K562 (cell line): ENCODE measurements at regions not wholly inside any gene's neighbourhood (a gene's known extent, or its start where the extent isn't known, plus 50 kb on each side); places are given as distances from the start of the nearest gene placed in this dataset.

Experiments
- CREB1 ChIP-seq, 2 experiments: sonication (generic) in 1 of 2; formaldehyde crosslinking in 1 of 2; IDR thresholded peaks; 2 replicates each; pipeline versions ENCODE4 v1.6.1 to v1.8.0; 2012 to 2022; ENCODE audit warnings: inconsistent platforms in 1 of 2, mild to moderate bottlenecking in 1 of 2, missing genetic modification reagents in 1 of 2, moderate library complexity in 1 of 2
- CTCFL ChIP-seq: IDR thresholded peaks from 2 replicates; pipeline ENCODE4 v1.6.1; 2011; ENCODE audit warnings: borderline replicate concordance, low read depth, mild to moderate bottlenecking, moderate library complexity, low read length; ENCODE audit not compliant: insufficient read depth, poor library complexity, severe bottlenecking
- ESRRA ChIP-seq: fragments of 450-650 bp; IDR thresholded peaks from 2 replicates; pipeline ENCODE4 v1.6.1; 2014; ENCODE audit warnings: low read depth, mild to moderate bottlenecking, moderate library complexity, borderline replicate concordance
- FOS ChIP-seq: IDR thresholded peaks from 3 replicates; pipeline ENCODE4 v1.6.1; 2011; ENCODE audit not compliant: insufficient read length; ENCODE audit errors: extremely low read depth
- HBP1 ChIP-seq: fragments of 450-650 bp; formaldehyde crosslinking; IDR thresholded peaks from 2 replicates; pipeline ENCODE4 v1.4.0; 2022; ENCODE audit warnings: missing genetic modification characterization
- HDAC8 ChIP-seq: fragments of 450-650 bp; IDR thresholded peaks from 2 replicates; pipeline ENCODE4 v1.6.1; 2016; ENCODE audit warnings: mild to moderate bottlenecking, missing genetic modification characterization, moderate library complexity, missing compliant biosample characterization
- IRF1 ChIP-seq: sonication (generic); formaldehyde crosslinking; IDR thresholded peaks from 2 replicates; pipeline ENCODE4 v1.8.0; 2022; ENCODE audit warnings: missing genetic modification reagents, mild to moderate bottlenecking, borderline replicate concordance
- KHSRP ChIP-seq: fragments of 450-650 bp; IDR thresholded peaks from 2 replicates; pipeline ENCODE4 v1.6.1; 2017
- NR1H2 ChIP-seq: sonication (generic); formaldehyde crosslinking; IDR thresholded peaks from 2 replicates; pipeline ENCODE4 v1.4.0; 2020; ENCODE audit warnings: mild to moderate bottlenecking, missing genetic modification reagents
- RAD21 ChIP-seq, 2 experiments: fragments of 250-450 bp in 1 of 2; fragments of 450-650 bp in 1 of 2; sonication (Bioruptor Pico) in 1 of 2; formaldehyde crosslinking in 1 of 2; IDR thresholded peaks in 1 of 2; conservative IDR thresholded peaks in 1 of 2; 2 replicates each; pipeline versions ENCODE4 v1.4.0 to v1.8.0; 2020 to 2022; ENCODE audit warnings: mild to moderate bottlenecking in 2 of 2, moderate library complexity in 1 of 2
- RCOR1 ChIP-seq, 2 experiments: IDR thresholded peaks; 2 replicates each; pipeline ENCODE4 v1.6.1; 2012; ENCODE audit warnings: low read depth in 2 of 2, low read length in 2 of 2, borderline replicate concordance in 1 of 2, improper control_type of control experiment in 1 of 2
- SIX5 ChIP-seq, 2 experiments: IDR thresholded peaks; 2 replicates each; pipeline ENCODE4 v1.6.1; 2011; ENCODE audit warnings: low read length in 2 of 2, borderline replicate concordance in 1 of 2, low read depth in 1 of 2, mild to moderate bottlenecking in 1 of 2, moderate library complexity in 1 of 2; ENCODE audit not compliant: insufficient read depth in 1 of 2
- XRCC5 ChIP-seq: fragments of 200-400 bp; formaldehyde crosslinking; IDR thresholded peaks from 2 replicates; pipeline ENCODE4 v1.6.1; 2017; ENCODE audit warnings: low read depth, mild to moderate bottlenecking, low read length
- ZKSCAN3 ChIP-seq: fragments of 250-450 bp; sonication (Bioruptor Pico); IDR thresholded peaks from 2 replicates; pipeline ENCODE4 v1.4.0; 2020
- ZNF583 ChIP-seq: fragments of 250-450 bp; sonication (Bioruptor Pico); IDR thresholded peaks from 2 replicates; pipeline ENCODE4 v1.4.0; 2020
- TF ChIP-seq, protein P1 (sequence below), 2 experiments: fragments of 450-650 bp; conservative IDR thresholded peaks; 2 replicates each; pipeline ENCODE4 v1.6.1; 2017; ENCODE audit warnings: mild to moderate bottlenecking in 2 of 2, moderate library complexity in 2 of 2
- TF ChIP-seq, protein P2 (sequence below): fragments of 250-450 bp; sonication (Bioruptor Pico); IDR thresholded peaks from 2 replicates; pipeline ENCODE4 v1.5.0; 2020; ENCODE audit warnings: mild to moderate bottlenecking
- TF ChIP-seq, protein P3 (sequence below), 3 experiments: fragments of 200-800 bp in 1 of 3; sonication (Bioruptor generic) in 1 of 3; sonication (generic) in 1 of 3; formaldehyde crosslinking in 1 of 3; IDR thresholded peaks; 2 replicates each; pipeline versions ENCODE4 v1.6.1 to v1.8.0; 2016 to 2022; ENCODE audit warnings: mild to moderate bottlenecking in 2 of 3, missing compliant biosample characterization in 2 of 3, missing genetic modification characterization in 2 of 3, missing genetic modification reagents in 1 of 3

DNA sequence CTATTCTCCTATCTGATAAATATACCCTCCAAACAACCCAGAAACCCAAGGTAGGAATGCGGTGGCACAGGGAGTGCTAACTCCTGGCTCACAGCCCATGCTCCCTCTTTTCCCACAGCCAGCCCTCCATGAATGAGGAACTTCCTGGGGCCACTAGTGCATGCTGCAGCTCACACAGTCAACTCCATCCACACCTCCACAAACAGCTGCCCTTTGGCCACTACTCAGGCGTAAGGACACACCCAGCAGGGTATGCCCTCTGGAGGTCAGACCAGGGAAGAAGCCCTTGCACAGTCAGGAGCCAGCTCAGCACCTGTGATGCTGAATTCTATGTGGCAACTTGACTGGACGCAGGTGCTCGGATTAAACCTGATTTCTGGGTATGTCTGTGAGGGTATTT, 85.2 kb upstream of the PIK3CG start (continued):
- TF ChIP-seq, protein P1, sequence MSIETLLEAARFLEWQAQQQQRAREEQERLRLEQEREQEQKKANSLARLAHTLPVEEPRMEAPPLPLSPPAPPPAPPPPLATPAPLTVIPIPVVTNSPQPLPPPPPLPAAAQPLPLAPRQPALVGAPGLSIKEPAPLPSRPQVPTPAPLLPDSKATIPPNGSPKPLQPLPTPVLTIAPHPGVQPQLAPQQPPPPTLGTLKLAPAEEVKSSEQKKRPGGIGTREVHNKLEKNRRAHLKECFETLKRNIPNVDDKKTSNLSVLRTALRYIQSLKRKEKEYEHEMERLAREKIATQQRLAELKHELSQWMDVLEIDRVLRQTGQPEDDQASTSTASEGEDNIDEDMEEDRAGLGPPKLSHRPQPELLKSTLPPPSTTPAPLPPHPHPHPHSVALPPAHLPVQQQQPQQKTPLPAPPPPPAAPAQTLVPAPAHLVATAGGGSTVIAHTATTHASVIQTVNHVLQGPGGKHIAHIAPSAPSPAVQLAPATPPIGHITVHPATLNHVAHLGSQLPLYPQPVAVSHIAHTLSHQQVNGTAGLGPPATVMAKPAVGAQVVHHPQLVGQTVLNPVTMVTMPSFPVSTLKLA (conservative IDR thresholded peaks at IDR 0.05) = no peak; a peak in 1 of 4 replicates
- TF ChIP-seq XRCC5 = peak; percentile 86
- TF ChIP-seq FOS = no peak
- TF ChIP-seq KHSRP = no peak
- peak in 1 of 2 experiments; percentile 65; a peak in 2 of 4 replicates for TF ChIP-seq RCOR1 (IDR thresholded peaks at IDR 0.05; ENCODE audit: borderline replicate concordance in 1 of 2, low read depth in 2 of 2, low read length in 2 of 2)
- no peak for TF ChIP-seq NR1H2 (CRISPR knock-in tag)
- TF ChIP-seq ESRRA = peak; percentile 45; the same call in 1 of the 2 replicates
- TF ChIP-seq CTCFL = peak; percentile 25
- TF ChIP-seq CREB1 (IDR thresholded peaks at IDR 0.05) = no peak
- peak; percentile 13; the same call in 1 of the 2 replicates for TF ChIP-seq CREB1 (CRISPR knock-in tag; IDR thresholded peaks at IDR 0.05)
- no peak for TF ChIP-seq HDAC8
- TF ChIP-seq, protein P2, sequence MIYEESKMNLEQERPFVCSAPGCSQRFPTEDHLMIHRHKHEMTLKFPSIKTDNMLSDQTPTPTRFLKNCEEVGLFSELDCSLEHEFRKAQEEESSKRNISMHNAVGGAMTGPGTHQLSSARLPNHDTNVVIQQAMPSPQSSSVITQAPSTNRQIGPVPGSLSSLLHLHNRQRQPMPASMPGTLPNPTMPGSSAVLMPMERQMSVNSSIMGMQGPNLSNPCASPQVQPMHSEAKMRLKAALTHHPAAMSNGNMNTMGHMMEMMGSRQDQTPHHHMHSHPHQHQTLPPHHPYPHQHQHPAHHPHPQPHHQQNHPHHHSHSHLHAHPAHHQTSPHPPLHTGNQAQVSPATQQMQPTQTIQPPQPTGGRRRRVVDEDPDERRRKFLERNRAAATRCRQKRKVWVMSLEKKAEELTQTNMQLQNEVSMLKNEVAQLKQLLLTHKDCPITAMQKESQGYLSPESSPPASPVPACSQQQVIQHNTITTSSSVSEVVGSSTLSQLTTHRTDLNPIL (CRISPR knock-in tag) = no peak
- no peak for TF ChIP-seq SIX5 (IDR thresholded peaks at IDR 0.05; ENCODE audit: borderline replicate concordance in 1 of 2, insufficient read depth in 1 of 2, low read depth in 1 of 2, low read length in 2 of 2)
- peak; percentile 38 to 68; a peak in 3 of 4 replicates for TF ChIP-seq RAD21 (CRISPR knock-in tag; conservative IDR thresholded peaks at IDR 0.05 in 1 of 2, IDR thresholded peaks at IDR 0.05 in 1 of 2)
- no peak for TF ChIP-seq ZNF583 (CRISPR knock-in tag)
- TF ChIP-seq HBP1 (CRISPR knock-in tag) = no peak; the same call in 1 of the 2 replicates
- TF ChIP-seq, protein P3, sequence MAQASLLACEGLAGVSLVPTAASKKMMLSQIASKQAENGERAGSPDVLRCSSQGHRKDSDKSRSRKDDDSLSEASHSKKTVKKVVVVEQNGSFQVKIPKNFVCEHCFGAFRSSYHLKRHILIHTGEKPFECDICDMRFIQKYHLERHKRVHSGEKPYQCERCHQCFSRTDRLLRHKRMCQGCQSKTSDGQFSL (CRISPR knock-in tag; IDR thresholded peaks at IDR 0.05) = no peak
- TF ChIP-seq, protein P3 (tag; IDR thresholded peaks at IDR 0.05) = no peak
- 0 out of 2 replicates have a peak, but pooled peaks have one; percentile 27 for TF ChIP-seq IRF1 (CRISPR knock-in tag)
- no peak for TF ChIP-seq ZKSCAN3 (CRISPR knock-in tag)
